ENCODE measurements at regions not wholly inside any gene's neighbourhood (a gene's known extent, or its start where the extent isn't known, plus 50 kb on each side); places are given as distances from the start of the nearest gene placed in this dataset.

DNA sequence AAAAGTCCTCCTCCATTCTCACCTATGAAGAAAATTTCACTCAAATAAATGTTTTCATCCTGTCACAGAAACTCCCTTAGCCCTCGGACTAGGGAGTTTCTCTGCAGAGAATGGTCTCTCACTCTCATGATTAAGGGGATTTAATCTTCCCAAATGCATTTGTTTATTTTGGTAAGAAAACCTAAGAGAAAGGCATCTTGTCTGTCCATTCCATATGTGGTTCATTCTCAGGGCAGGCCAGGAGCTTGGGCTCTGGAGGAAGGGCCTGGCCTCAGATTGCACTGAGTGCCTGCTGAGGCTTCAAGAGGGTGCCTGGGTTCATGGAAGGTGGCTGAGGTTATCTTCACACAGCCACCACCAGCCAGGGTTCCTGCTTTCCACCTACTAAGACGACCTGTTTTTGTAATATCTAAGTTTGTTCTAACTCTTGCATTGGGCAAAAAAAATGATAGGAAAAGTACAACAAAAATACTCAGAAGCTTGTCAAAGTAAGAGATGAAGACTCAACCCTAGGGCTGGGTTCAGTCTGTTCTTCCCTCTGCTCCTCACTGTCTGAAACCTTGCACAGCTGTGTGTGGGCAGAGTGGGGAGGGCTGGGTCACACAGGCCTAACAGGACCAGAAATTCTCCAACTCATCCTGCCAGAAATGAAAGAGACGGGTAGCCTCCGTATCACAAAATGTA, 186.7 kb downstream of the CXCL12 start:
- Histone ChIP-seq H3K27ac (no peak overlapping the region), H3K4me1 (ENCODE audit: control insufficient read depth in 1 of 2, insufficient read depth in 1 of 2, low read depth in 1 of 2, low read length in 1 of 2) (no peaks in the 10 kb centered on the region), H3K36me3 (no peaks in the 10 kb centered on the region), H3K9me3 (no peaks in the 10 kb centered on the region), H3K4me3 (ENCODE audit: low read depth in 1 of 2, low read length in 1 of 2) (no peak overlapping the region), H3K27me3 (no peaks in the 10 kb centered on the region)
- no peak for TF ChIP-seq CTCF (IDR thresholded peaks at IDR 0.05)

DNA sequence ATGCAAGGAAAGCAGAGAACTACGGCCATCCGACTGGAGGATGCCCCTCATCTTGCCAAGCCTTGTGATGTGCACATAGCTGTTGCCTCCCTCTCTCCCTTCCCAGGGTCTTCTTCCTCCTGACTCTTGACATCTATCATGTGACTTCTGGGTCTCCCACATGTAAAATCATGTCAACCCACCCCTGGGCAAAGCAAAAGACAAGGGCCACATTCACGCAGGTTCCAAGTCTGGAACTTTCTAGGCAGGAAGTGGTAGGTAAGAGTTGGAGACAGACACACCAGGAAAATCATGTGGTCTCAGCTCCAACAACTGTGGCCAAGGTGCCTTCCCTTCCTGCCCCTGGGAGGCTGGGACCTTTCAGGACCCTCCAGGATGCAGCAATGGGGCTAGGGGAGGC, 187.3 kb downstream of the CXCL12 start:
- Histone ChIP-seq H3K36me3 (no peaks in the 10 kb centered on the region), H3K9me3 (no peaks in the 10 kb centered on the region), H3K4me1 (ENCODE audit: control insufficient read depth in 1 of 2, insufficient read depth in 1 of 2, low read depth in 1 of 2, low read length in 1 of 2) (no peaks in the 10 kb centered on the region), H3K4me3 (ENCODE audit: low read depth in 1 of 2, low read length in 1 of 2) (no peak overlapping the region), H3K27me3 (no peaks in the 10 kb centered on the region), H3K27ac (no peak overlapping the region)
- TF ChIP-seq CTCF (IDR thresholded peaks at IDR 0.05), result no peak

DNA sequence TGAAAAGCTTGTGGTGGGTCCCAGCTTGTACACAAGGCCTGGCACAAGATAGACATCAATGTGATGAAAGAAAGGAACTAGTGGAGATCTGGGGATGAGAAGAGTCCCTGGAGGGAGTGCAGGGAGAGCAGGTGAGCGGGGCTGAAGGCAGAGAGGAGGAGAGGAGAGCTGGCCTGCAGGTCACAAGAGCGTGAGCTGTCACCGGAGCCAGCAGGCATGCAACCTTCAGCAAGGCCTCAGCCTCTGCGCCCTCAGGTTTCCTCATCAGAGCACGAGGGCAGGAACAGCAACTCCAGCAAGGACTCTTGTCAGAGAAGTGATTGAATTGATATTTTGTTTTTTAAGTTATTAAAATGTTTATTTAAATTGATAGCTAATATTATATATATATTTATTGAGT, 188.6 kb downstream of the CXCL12 start:
- H3K36me3 ChIP-seq, result no peaks in the 10 kb centered on the region
- TF ChIP-seq CTCF (IDR thresholded peaks at IDR 0.05), result no peak
- no peak overlapping the region for H3K27ac ChIP-seq
- H3K4me3 ChIP-seq (ENCODE audit: low read depth in 1 of 2, low read length in 1 of 2), result no peak overlapping the region
- no peaks in the 10 kb centered on the region for H3K27me3 ChIP-seq
- H3K9me3 ChIP-seq, result no peaks in the 10 kb centered on the region
- no peaks in the 10 kb centered on the region for H3K4me1 ChIP-seq (ENCODE audit: control insufficient read depth in 1 of 2, insufficient read depth in 1 of 2, low read depth in 1 of 2, low read length in 1 of 2)

DNA sequence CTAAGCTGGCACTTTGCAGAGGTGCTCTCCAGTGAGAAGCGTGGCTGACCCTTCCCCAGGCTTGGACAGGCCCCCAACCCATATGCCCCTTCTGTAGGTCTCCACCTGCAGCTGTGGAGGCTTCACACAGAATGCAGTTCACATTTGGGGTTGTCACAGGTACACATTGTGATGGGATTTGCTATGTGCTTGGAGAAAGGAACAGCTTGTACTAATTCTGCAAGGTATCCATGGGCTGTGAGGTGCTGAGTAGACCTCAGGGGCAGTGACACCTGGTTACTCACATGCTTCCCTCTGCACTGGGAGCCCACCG, 188.9 kb downstream of the CXCL12 start:
- no peaks in the 10 kb centered on the region for H3K9me3 ChIP-seq
- H3K4me1 ChIP-seq (ENCODE audit: control insufficient read depth in 1 of 2, insufficient read depth in 1 of 2, low read depth in 1 of 2, low read length in 1 of 2), result no peaks in the 10 kb centered on the region
- TF ChIP-seq CTCF (IDR thresholded peaks at IDR 0.05), result no peak
- no peak overlapping the region for H3K27ac ChIP-seq
- no peaks in the 10 kb centered on the region for H3K27me3 ChIP-seq
- no peaks in the 10 kb centered on the region for H3K36me3 ChIP-seq
- no peak overlapping the region for H3K4me3 ChIP-seq (ENCODE audit: low read depth in 1 of 2, low read length in 1 of 2)

GRCh38 chr10:44195112-44196007, 189.5 kb downstream of the CXCL12 start:
- no peak for TF ChIP-seq CTCF (IDR thresholded peaks at IDR 0.05)
- no peak overlapping the region for H3K4me3 ChIP-seq (ENCODE audit: low read depth in 1 of 2, low read length in 1 of 2)
- H3K36me3 ChIP-seq, result no peaks in the 10 kb centered on the region
- H3K9me3 ChIP-seq, result no peaks in the 10 kb centered on the region
- no peak overlapping the region for H3K27ac ChIP-seq
- no peaks in the 10 kb centered on the region for H3K4me1 ChIP-seq (ENCODE audit: control insufficient read depth in 1 of 2, insufficient read depth in 1 of 2, low read depth in 1 of 2, low read length in 1 of 2)
- no peaks in the 10 kb centered on the region for H3K27me3 ChIP-seq
